Mesendoderm (in vitro differentiated cells): ENCODE measurements at regions not wholly inside any gene's neighbourhood (a gene's known extent, or its start where the extent isn't known, plus 50 kb on each side); places are given as distances from the start of the nearest gene placed in this dataset.

Experiments used
- DNase-seq: peaks from one replicate; pipeline ENCODE4 v3.0.0; 2013
- H2AK5ac ChIP-seq: 2 replicates; pipeline ENCODE4 v1.6.1; 2013; ENCODE audit warnings: low read length, inconsistent platforms
- H2BK120ac ChIP-seq: 2 replicates; pipeline ENCODE4 v1.6.1; 2013; ENCODE audit warnings: low read depth, mild to moderate bottlenecking, low read length, moderate library complexity, mixed read lengths
- H2BK15ac ChIP-seq: replicated peaks from 2 replicates; pipeline ENCODE4 v1.6.1; 2013; ENCODE audit warnings: low read depth, mild to moderate bottlenecking, moderate library complexity
- H2BK5ac ChIP-seq: 2 replicates; pipeline ENCODE4 v1.6.1; 2013; ENCODE audit warnings: low read length, inconsistent platforms
- H3K18ac ChIP-seq: 2 replicates; pipeline ENCODE4 v1.6.1; 2013; ENCODE audit warnings: mild to moderate bottlenecking, low read length, mixed read lengths
- H3K23ac ChIP-seq: one replicate; pipeline ENCODE4 v1.6.1; 2013; ENCODE audit warnings: low read length
- H3K27ac ChIP-seq: 2 replicates; pipeline ENCODE4 v1.5.1; 2013; ENCODE audit warnings: low read depth, mild to moderate bottlenecking, inconsistent platforms, low read length, moderate library complexity
- H3K27me3 ChIP-seq: 2 replicates; pipeline ENCODE4 v1.6.1; 2013; ENCODE audit warnings: low read length, control low read depth, mild to moderate bottlenecking, inconsistent platforms; ENCODE audit not compliant: insufficient read depth, poor library complexity
- H3K36me3 ChIP-seq: 2 replicates; pipeline ENCODE4 v1.6.1; 2013; ENCODE audit warnings: low read length, inconsistent platforms; ENCODE audit not compliant: control insufficient read depth, insufficient read depth
- H3K4ac ChIP-seq: one replicate; pipeline ENCODE4 v1.6.1; 2013; ENCODE audit warnings: low read depth, mild to moderate bottlenecking, low read length, moderate library complexity
- H3K4me1 ChIP-seq: 2 replicates; pipeline ENCODE4 v1.6.1; 2013; ENCODE audit warnings: low read depth, low read length, inconsistent platforms; ENCODE audit not compliant: control insufficient read depth
- H3K4me2 ChIP-seq: 2 replicates; pipeline ENCODE4 v1.6.1; 2013; ENCODE audit warnings: low read length
- H3K4me3 ChIP-seq: 2 replicates; pipeline ENCODE4 v1.5.1; 2013; ENCODE audit warnings: mild to moderate bottlenecking, low read length
- H3K56ac ChIP-seq: one replicate; pipeline ENCODE4 v1.6.1; 2013; ENCODE audit warnings: low read length
- H3K79me1 ChIP-seq: 2 replicates; pipeline ENCODE4 v1.6.1; 2013; ENCODE audit warnings: low read length, inconsistent platforms
- H3K79me2 ChIP-seq: 2 replicates; pipeline ENCODE4 v1.6.1; 2013; ENCODE audit warnings: mild to moderate bottlenecking, low read length; ENCODE audit not compliant: control insufficient read depth, insufficient read depth
- H3K9ac ChIP-seq: 2 replicates; pipeline ENCODE4 v1.6.1; 2013; ENCODE audit warnings: low read length, inconsistent platforms
- H4K5ac ChIP-seq: one replicate; pipeline ENCODE4 v1.6.1; 2013; ENCODE audit warnings: low read length
- H4K8ac ChIP-seq: one replicate; pipeline ENCODE4 v1.6.1; 2013; ENCODE audit warnings: low read depth, mild to moderate bottlenecking, control low read depth, low read length, moderate library complexity
- WGBS: extraction: QIAGEN DNeasy Blood & Tissue Kit; methylation state at CpG from one replicate; pipeline ENCODE4 v1.1.7; 2013; ENCODE audit warnings: low lambda C conversion rate, missing lambda C conversion rate; ENCODE audit not compliant: insufficient coverage; ENCODE audit errors: extremely low coverage; 5-methylcytosine and 5-hydroxymethylcytosine counted together

DNA sequence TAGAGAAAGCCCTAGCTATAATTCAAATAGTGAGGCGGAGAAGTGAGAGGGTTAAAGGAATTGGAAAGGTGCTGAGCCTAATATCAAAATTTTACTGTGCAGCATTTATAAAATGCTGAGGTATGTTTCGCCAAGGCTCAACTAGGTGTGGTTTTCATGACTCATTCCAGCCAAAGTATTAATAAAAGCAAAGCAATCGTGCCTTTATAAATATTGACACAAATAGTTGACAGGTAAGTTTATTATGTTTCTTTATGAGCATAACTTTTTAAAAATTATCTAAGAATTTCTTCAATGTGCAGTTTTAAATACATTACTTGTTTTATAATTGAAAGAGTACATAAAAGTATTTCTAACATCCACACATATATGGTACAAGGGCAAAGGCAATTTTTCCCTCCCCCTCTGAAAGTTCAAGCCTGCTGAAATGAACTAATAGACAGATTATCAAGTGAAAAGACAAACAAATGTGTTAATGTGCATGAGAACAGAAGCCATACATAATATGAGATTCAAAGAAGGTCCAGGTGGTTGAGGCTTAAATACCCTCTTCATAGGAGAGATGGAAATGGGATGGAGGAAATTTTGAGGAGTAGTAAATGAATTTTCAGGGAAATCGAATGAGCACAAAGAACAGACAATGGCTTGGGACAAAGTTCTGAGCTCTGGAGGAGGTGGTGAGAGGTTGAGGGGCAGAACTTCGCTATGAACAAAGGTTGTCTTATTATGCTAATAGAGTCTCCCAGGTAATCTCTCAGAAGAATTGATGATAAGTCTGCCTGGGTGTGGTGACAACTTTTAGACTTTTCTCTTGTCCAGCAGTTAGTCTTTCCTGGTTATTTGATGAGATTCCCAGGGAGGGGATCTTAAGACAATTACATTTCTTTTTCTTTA, 326.5 kb downstream of the BUD13 start:
- no peak for DNase-seq
- Histone ChIP-seq H3K79me1 (no peaks in the 10 kb centered on the region), H3K4me3 (no peak overlapping the region), H3K18ac (peak overlapping the region; percentile 39), H3K9ac (no peak overlapping the region), H3K56ac (no peak overlapping the region), H3K4me2 (no peak overlapping the region), H3K27me3 (no peaks in the 10 kb centered on the region), H3K23ac (no peak overlapping the region), H3K36me3 (no peaks in the 10 kb centered on the region), H2BK15ac (no peak overlapping the region), H3K4ac (no peak overlapping the region), H4K5ac (no peak overlapping the region), H2BK5ac (no peak overlapping the region), H3K79me2 (peaks cover 2% of the 10 kb centered on the region), H3K4me1 (peaks cover 7% of the 10 kb centered on the region), H3K27ac (no peak overlapping the region), H2BK120ac (no peak overlapping the region), H2AK5ac (no peak overlapping the region), H4K8ac (no peak overlapping the region)
- no CpG with 5 or more reads among the region's 5 CpGs for WGBS

DNA sequence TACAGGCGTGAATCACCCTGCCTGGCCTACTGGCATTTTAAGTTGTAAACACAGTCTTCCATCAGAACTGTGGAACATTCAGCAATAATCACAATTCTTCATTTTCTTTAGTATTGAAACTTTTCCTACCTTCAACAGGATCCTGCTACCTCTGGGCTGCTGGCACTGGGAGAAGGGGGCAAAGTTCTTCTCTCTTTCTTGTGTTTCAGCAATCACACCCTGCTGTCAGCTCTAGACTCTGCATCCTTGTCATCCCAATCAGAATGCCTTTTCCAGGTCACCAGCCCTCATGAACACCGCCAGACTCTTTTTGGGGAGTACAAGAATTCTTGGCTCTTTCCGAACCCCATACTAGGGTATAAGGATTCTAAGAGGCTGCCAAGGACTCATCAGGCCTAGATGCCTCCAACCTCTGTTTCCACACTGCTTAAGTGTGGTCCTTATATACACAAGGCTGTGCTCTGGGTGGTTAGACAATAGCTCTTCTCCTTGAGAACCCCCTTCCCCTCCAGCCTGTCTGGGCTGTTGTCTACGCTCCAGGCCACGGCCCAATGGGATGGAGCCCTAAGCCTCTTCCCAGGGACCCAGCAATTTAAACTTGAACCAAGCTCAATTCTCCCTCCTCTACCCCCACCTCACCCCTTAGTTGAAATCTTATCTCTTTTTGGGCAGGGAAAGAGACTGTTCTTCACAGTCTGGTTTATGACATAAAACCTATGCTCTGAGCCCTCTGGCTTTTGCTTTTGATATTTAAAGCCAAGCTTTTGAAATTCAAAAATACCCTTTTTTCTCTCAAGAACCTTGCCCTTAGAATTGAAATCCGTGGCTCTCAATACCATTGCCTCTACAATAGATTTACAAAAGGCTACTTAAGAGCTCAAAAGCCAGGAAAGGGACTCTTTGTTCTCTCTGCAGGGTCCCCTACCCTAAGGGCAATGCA, 327.4 kb downstream of the BUD13 start:
- H3K9ac ChIP-seq, result peak overlapping the region; percentile 10
- peak; percentile 60 for DNase-seq
- H4K5ac ChIP-seq, result no peak overlapping the region
- peak overlapping the region; percentile 27 for H2BK15ac ChIP-seq
- no peak overlapping the region for H3K4me2 ChIP-seq
- H2BK5ac ChIP-seq, result peak overlapping the region; percentile 31
- H2BK120ac ChIP-seq, result peak overlapping the region; percentile 54
- no peaks in the 10 kb centered on the region for H3K36me3 ChIP-seq
- peak overlapping the region; percentile 65 for H4K8ac ChIP-seq
- peak overlapping the region; percentile 52 for H3K18ac ChIP-seq
- peaks cover 7% of the 10 kb centered on the region for H3K4me1 ChIP-seq
- peak overlapping the region; percentile 93 for H3K4ac ChIP-seq
- no peak overlapping the region for H3K4me3 ChIP-seq
- peak overlapping the region; percentile 83 for H3K27ac ChIP-seq
- no peaks in the 10 kb centered on the region for H3K79me1 ChIP-seq
- H2AK5ac ChIP-seq, result no peak overlapping the region
- no peaks in the 10 kb centered on the region for H3K27me3 ChIP-seq
- WGBS, result no CpG with 5 or more reads among the region's 6 CpGs
- no peak overlapping the region for H3K23ac ChIP-seq
- peaks cover 2% of the 10 kb centered on the region for H3K79me2 ChIP-seq
- peak overlapping the region; percentile 72 for H3K56ac ChIP-seq

DNA sequence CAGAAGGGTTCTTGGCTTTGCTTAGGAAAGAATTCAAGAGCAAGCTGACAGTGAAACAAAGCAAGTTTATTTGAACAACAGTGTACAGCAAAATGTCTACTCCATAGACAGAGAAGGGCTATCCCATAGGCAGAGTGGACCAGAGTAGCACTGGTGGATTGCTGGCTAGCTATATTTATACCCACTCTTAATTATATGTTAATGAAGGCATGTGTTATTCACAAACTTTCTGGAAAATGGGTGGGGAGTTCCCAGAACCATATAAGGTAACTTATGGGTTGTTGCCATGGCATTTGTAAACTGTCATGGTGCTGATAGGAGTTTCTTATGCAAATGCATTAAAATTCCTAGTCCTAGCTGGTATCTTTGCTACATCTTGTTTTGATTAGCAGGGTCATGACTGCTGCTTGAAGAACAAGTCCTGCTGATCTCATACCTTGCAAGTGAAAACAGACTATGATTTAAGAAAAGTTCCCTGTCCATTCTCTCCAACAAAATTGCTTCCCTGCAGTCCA, 330.5 kb downstream of the BUD13 start:
- H4K5ac ChIP-seq, result no peak overlapping the region
- no peak overlapping the region for H3K4me2 ChIP-seq
- DNase-seq, result no peak
- no peak overlapping the region for H3K4ac ChIP-seq
- H3K4me1 ChIP-seq, result peaks cover 5% of the 10 kb centered on the region
- H2BK15ac ChIP-seq, result no peak overlapping the region
- H3K27ac ChIP-seq, result no peak overlapping the region
- peaks cover under 1% of the 10 kb centered on the region for H3K79me1 ChIP-seq
- no peaks in the 10 kb centered on the region for H3K27me3 ChIP-seq
- H2BK5ac ChIP-seq, result no peak overlapping the region
- peaks cover 2% of the 10 kb centered on the region for H3K79me2 ChIP-seq
- no peak overlapping the region for H2BK120ac ChIP-seq
- H3K4me3 ChIP-seq, result no peak overlapping the region
- no peak overlapping the region for H3K56ac ChIP-seq
- no peak overlapping the region for H3K23ac ChIP-seq
- H3K9ac ChIP-seq, result no peak overlapping the region
- H3K36me3 ChIP-seq, result no peaks in the 10 kb centered on the region
- no peak overlapping the region for H4K8ac ChIP-seq
- no peak overlapping the region for H3K18ac ChIP-seq
- H2AK5ac ChIP-seq, result no peak overlapping the region

DNA sequence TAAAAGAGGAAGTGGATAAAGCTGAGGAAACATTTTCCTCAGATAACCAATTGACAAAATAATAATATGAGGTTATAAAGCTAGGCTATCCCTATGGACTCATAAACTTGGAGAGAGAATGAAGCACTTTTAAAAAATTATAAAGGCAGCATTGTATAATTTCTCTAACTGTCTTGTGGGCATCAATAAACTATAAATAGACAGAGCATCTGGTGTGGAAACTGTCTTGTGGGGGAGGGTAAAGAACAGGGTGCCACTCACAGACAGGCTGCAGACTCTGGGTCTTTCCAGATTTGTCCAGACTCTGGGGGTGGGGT, 333.5 kb downstream of the BUD13 start:
- Histone ChIP-seq H3K4me2 (no peak overlapping the region), H3K9ac (no peak overlapping the region), H4K5ac (no peak overlapping the region), H3K4me1 (no peaks in the 10 kb centered on the region), H3K79me1 (peaks cover 2% of the 10 kb centered on the region), H2BK15ac (no peak overlapping the region), H2BK120ac (no peak overlapping the region), H2BK5ac (no peak overlapping the region), H3K79me2 (peaks cover 2% of the 10 kb centered on the region), H3K27ac (no peak overlapping the region), H3K23ac (no peak overlapping the region), H3K56ac (no peak overlapping the region), H2AK5ac (no peak overlapping the region), H3K27me3 (no peaks in the 10 kb centered on the region), H3K36me3 (no peaks in the 10 kb centered on the region), H3K4ac (no peak overlapping the region), H4K8ac (no peak overlapping the region), H3K18ac (no peak overlapping the region), H3K4me3 (no peak overlapping the region)
- DNase-seq, result no peak

DNA sequence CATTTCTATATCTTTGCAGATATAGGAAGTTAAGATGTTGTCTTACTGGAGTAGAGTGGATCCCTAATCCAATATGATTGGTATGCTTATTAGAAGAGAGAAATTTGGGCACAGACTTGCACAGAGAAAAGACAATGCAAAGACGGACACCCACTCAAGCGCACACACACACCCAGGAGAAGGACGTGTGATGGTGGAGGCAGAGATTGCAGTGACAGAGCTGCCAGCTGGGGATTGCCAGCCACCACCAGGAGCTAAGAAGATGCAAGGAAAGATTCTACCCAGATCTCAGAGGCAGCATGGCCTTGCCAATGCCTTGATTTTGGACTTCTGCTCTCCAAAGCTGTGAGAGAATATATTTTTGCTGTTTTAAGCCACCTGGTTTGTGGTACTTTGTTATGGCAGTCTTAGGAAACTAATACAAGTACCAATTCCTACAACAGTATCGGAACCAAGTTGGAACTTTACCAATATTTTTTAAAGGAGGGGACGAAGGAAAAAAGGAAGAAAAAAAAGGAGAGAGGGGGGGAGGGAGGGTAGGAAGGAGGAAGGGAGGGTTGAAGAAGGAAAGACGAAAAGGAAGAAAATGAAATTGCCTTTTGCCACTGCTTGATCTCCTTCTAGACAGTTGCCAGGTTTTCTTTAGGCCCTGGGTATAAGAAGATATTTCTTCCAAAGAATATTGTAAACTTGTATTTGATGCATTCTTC, 334.0 kb downstream of the BUD13 start:
- Histone ChIP-seq H3K4me2 (no peak overlapping the region), H3K18ac (no peak overlapping the region), H3K23ac (no peak overlapping the region), H2BK5ac (no peak overlapping the region), H3K79me2 (peaks cover 1% of the 10 kb centered on the region), H3K4me1 (no peaks in the 10 kb centered on the region), H2BK15ac (no peak overlapping the region), H3K27ac (no peak overlapping the region), H4K5ac (no peak overlapping the region), H2AK5ac (no peak overlapping the region), H3K27me3 (no peaks in the 10 kb centered on the region), H2BK120ac (no peak overlapping the region), H3K36me3 (no peaks in the 10 kb centered on the region), H3K79me1 (peaks cover 2% of the 10 kb centered on the region), H3K9ac (no peak overlapping the region), H3K56ac (no peak overlapping the region), H3K4ac (no peak overlapping the region), H3K4me3 (no peak overlapping the region), H4K8ac (no peak overlapping the region)
- WGBS, result no CpG with 5 or more reads among the region's 6 CpGs
- DNase-seq, result no peak
